CD14-positive monocyte (primary cell): ENCODE measurements at regions not wholly inside any gene's neighbourhood (a gene's known extent, or its start where the extent isn't known, plus 50 kb on each side); places are given as distances from the start of the nearest gene placed in this dataset.
"Not testable (repeated sequence)": the region's sequence is repeated elsewhere in the genome, so short reads cannot be mapped to it uniquely, and the experiment has no call there.

Experiments used
- DNase-seq, 3 donors: peaks; one replicate each; pipeline ENCODE4 v3.0.0-alpha.2; 2011 to 2022
- H2AFZ ChIP-seq: 2 replicates; pipeline ENCODE4 v1.6.0; 2012; ENCODE audit warnings: mild to moderate bottlenecking, low read depth, low read length, inconsistent platforms; ENCODE audit not compliant: insufficient read depth, poor library complexity, severe bottlenecking
- H3K27ac ChIP-seq, 2 donors: 1 replicate in 1 of 2; 2 replicates in 1 of 2; pipeline ENCODE4 v1.5.1; 2012 to 2013; ENCODE audit warnings: low read length in 2 of 2, control low read depth in 1 of 2, inconsistent platforms in 1 of 2, low read depth in 1 of 2, mild to moderate bottlenecking in 1 of 2
- H3K27me3 ChIP-seq, 2 donors: one replicate each; pipeline versions ENCODE4 v1.6.0 to v1.6.1; 2011 to 2013; ENCODE audit warnings: low read length in 2 of 2; ENCODE audit not compliant: control insufficient read depth in 2 of 2, insufficient read depth in 2 of 2
- H3K36me3 ChIP-seq, 2 donors: replicated peaks in 1 of 2; 1 replicate in 1 of 2; 2 replicates in 1 of 2; pipeline versions ENCODE4 v1.5.1 to v1.6.1; 2012 to 2013; ENCODE audit warnings: low read length in 2 of 2, control low read depth in 1 of 2, inconsistent platforms in 1 of 2, mild to moderate bottlenecking in 1 of 2; ENCODE audit not compliant: insufficient read depth in 2 of 2, control insufficient read depth in 1 of 2
- H3K4me1 ChIP-seq, 2 donors: 1 replicate in 1 of 2; 2 replicates in 1 of 2; pipeline versions ENCODE4 v1.5.1 to v1.6.1; 2012 to 2013; ENCODE audit warnings: low read length in 2 of 2, control low read depth in 1 of 2, inconsistent platforms in 1 of 2, mild to moderate bottlenecking in 1 of 2, moderate library complexity in 1 of 2; ENCODE audit not compliant: insufficient read depth in 2 of 2, control insufficient read depth in 1 of 2
- H3K4me2 ChIP-seq: replicated peaks from 2 replicates; pipeline ENCODE3; 2012; ENCODE audit warnings: low read length, moderate library complexity, mild to moderate bottlenecking; ENCODE audit not compliant: poor library complexity, severe bottlenecking; ENCODE audit errors: extremely low read depth
- H3K4me3 ChIP-seq, 3 experiments: fragments of 200-600 bp in 1 of 3; sonication (generic) in 1 of 3; replicated peaks in 1 of 3; 1 replicate in 2 of 3; 2 replicates in 1 of 3; pipeline ENCODE4 v1.5.1; 2011 to 2013; ENCODE audit warnings: low read length in 3 of 3, mild to moderate bottlenecking in 3 of 3, control low read depth in 2 of 3, low read depth in 2 of 3, inconsistent platforms in 1 of 3, moderate library complexity in 1 of 3
- H3K79me2 ChIP-seq: 2 replicates; pipeline ENCODE4 v1.6.0; 2012; ENCODE audit warnings: mild to moderate bottlenecking, control low read depth, inconsistent platforms, low read length, moderate library complexity; ENCODE audit not compliant: insufficient read depth
- H3K9ac ChIP-seq: 2 replicates; pipeline ENCODE4 v1.6.0; 2017; ENCODE audit warnings: low read length, mild to moderate bottlenecking; ENCODE audit not compliant: insufficient read depth, poor library complexity, severe bottlenecking
- H3K9me3 ChIP-seq, 2 donors: replicated peaks in 1 of 2; 1 replicate in 1 of 2; 2 replicates in 1 of 2; pipeline versions ENCODE4 v1.5.1 to v1.6.1; 2012 to 2013; ENCODE audit warnings: low read length in 2 of 2, control low read depth in 1 of 2; ENCODE audit not compliant: control insufficient read depth in 1 of 2, insufficient read depth in 1 of 2
- H4K20me1 ChIP-seq: 2 replicates; pipeline ENCODE4 v1.6.0; 2012; ENCODE audit warnings: mild to moderate bottlenecking, low read length, control low read depth, moderate library complexity; ENCODE audit not compliant: insufficient read depth
- H3K27ac Mint-ChIP-seq, 7 donors: one replicate each; pipeline ENCODE4 v1.8.0; 2020; ENCODE audit warnings: mild to moderate bottlenecking in 7 of 7, mixed read lengths in 7 of 7, moderate library complexity in 6 of 7, inconsistent platforms in 2 of 7
- H3K27me3 Mint-ChIP-seq, 3 donors: one replicate each; pipeline ENCODE4 v1.8.0; 2021 to 2022; ENCODE audit warnings: low read depth in 3 of 3, mild to moderate bottlenecking in 3 of 3, mixed read lengths in 3 of 3, moderate library complexity in 3 of 3, inconsistent platforms in 1 of 3
- H3K36me3 Mint-ChIP-seq, 2 donors: one replicate each; pipeline ENCODE4 v1.8.0; 2020; ENCODE audit warnings: mixed read lengths in 2 of 2, inconsistent platforms in 1 of 2, mild to moderate bottlenecking in 1 of 2
- H3K4me1 Mint-ChIP-seq: one replicate; pipeline ENCODE4 v1.8.0; 2020; ENCODE audit warnings: mild to moderate bottlenecking, mixed read lengths
- H3K4me3 Mint-ChIP-seq, 2 donors: one replicate each; pipeline ENCODE4 v1.8.0; 2020; ENCODE audit warnings: mild to moderate bottlenecking in 2 of 2, mixed read lengths in 2 of 2, moderate library complexity in 1 of 2
- H3K9me3 Mint-ChIP-seq, 7 donors: one replicate each; pipeline ENCODE4 v1.8.0; 2020 to 2022; ENCODE audit warnings: mixed read lengths in 7 of 7, mild to moderate bottlenecking in 6 of 7, moderate library complexity in 6 of 7, inconsistent platforms in 2 of 7
- WGBS: methylation state at CpG from one replicate; pipeline ENCODE4 v1.1.5; 2013; ENCODE audit warnings: missing lambda C conversion rate; ENCODE audit not compliant: insufficient coverage; 5-methylcytosine and 5-hydroxymethylcytosine counted together
- intact Hi-C, 2 donors: fragments of 100-400 bp; cut with micrococcal nuclease; formaldehyde crosslinking; loops; one replicate each; pipeline versions ENCODE4 v1.15.0 to v1.15.1; 2023
- TF ChIP-seq, protein P1 (sequence below): fragments of 200-600 bp; IDR thresholded peaks from one replicate; pipeline ENCODE4 v1.8.0; 2022; ENCODE audit warnings: antibody characterized with exemption, mild to moderate bottlenecking

DNA sequence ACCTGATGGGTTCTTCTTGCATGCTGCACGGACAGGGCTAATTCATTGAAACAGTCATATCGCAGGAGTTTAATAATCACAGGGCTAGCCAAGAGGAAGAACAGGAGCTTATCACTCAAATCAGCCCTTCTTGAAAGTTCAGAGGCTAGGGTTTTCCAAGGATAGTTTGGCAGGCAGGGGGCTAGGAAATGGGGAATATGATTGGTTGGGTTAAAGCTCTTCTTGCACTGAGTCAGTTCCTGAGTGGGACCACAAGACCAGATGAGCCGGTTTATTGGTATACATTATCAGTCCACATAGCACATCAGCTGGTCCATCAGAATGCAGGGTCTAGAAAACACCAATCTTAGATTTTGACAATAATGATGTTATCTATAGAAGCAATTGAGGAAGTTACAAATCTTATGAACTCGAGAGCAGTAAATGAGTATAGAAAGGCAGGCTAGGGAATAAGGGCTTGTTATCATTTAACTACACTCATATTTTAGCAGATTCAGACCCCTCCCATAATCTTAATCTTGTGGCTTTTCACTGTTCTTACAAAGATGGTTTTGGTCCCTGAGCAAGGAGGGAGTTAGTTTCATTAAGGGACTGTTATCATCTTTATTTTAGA is 58.1 kb upstream of the SLC25A36 start:
- TF ChIP-seq, protein P1, sequence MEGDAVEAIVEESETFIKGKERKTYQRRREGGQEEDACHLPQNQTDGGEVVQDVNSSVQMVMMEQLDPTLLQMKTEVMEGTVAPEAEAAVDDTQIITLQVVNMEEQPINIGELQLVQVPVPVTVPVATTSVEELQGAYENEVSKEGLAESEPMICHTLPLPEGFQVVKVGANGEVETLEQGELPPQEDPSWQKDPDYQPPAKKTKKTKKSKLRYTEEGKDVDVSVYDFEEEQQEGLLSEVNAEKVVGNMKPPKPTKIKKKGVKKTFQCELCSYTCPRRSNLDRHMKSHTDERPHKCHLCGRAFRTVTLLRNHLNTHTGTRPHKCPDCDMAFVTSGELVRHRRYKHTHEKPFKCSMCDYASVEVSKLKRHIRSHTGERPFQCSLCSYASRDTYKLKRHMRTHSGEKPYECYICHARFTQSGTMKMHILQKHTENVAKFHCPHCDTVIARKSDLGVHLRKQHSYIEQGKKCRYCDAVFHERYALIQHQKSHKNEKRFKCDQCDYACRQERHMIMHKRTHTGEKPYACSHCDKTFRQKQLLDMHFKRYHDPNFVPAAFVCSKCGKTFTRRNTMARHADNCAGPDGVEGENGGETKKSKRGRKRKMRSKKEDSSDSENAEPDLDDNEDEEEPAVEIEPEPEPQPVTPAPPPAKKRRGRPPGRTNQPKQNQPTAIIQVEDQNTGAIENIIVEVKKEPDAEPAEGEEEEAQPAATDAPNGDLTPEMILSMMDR = no peak
- intact Hi-C loops = no loop called here
- no peak overlapping the region for H3K4me3 ChIP-seq
- H3K9me3 ChIP-seq = peaks cover 3 to 8% of the 10 kb centered on the region in 2 donors
- peaks cover 0 to 7% (median 2%) of the 10 kb centered on the region in 3 donors for H3K27me3 Mint-ChIP-seq
- H3K9ac ChIP-seq = no peak overlapping the region
- no peak for DNase-seq
- no peaks in the 10 kb centered on the region for H3K36me3 Mint-ChIP-seq
- H3K27ac ChIP-seq = no peak overlapping the region
- no peaks in the 10 kb centered on the region for H3K27me3 ChIP-seq
- no peak overlapping the region for H3K4me3 Mint-ChIP-seq
- H3K79me2 ChIP-seq = no peaks in the 10 kb centered on the region
- no peaks in the 10 kb centered on the region for H4K20me1 ChIP-seq
- H3K4me1 Mint-ChIP-seq = no peaks in the 10 kb centered on the region
- no peaks in the 10 kb centered on the region for H3K4me1 ChIP-seq
- H3K4me2 ChIP-seq = no peak overlapping the region
- no peak overlapping the region for H3K27ac Mint-ChIP-seq
- H3K36me3 ChIP-seq = no peaks in the 10 kb centered on the region
- H2AFZ ChIP-seq = no peak overlapping the region
- WGBS = 80% methylated on average over 1 of the region's 4 CpGs
- H3K9me3 Mint-ChIP-seq = peaks cover 8 to 31% (median 28%) of the 10 kb centered on the region in 7 donors

DNA sequence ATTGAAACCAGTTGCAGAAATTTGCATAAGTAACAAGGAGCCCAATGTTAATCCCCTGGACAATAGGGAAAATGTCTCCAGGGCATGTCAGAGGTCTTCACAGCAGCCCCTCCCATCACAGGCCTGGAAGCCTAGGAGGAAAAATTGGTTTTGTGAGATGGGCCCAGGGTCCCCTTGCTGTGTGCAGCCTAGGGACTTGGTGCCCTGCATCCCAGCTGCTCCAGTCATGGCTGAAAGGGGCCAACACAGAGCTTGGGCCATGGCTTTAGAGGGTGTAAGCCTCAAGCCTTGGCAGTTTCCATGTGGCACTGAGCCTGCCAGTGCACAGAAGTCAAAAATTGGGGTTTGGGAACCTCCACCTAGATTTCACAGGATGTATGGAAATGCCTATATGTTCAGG is 55.9 kb upstream of the SLC25A36 start:
- DNase-seq = not testable (repeated sequence)

More for the DNA sequence above, 55.9 kb upstream of the SLC25A36 start:
- H3K27ac Mint-ChIP-seq, H3K79me2 ChIP-seq, H3K9me3 ChIP-seq, H3K27ac ChIP-seq, H2AFZ ChIP-seq, intact Hi-C loops, H3K9ac ChIP-seq, H3K4me1 Mint-ChIP-seq, H3K27me3 ChIP-seq, H3K4me3 ChIP-seq, H3K36me3 Mint-ChIP-seq, H3K36me3 ChIP-seq, H3K4me3 Mint-ChIP-seq, H3K4me2 ChIP-seq, H3K27me3 Mint-ChIP-seq, H3K4me1 ChIP-seq, H4K20me1 ChIP-seq: not testable (repeated sequence)
- peaks cover 4 to 26% (median 21%) of the 10 kb centered on the region in 7 donors for H3K9me3 Mint-ChIP-seq
